ENCODE measurements at regions not wholly inside any gene's neighbourhood (a gene's known extent, or its start where the extent isn't known, plus 50 kb on each side); places are given as distances from the start of the nearest gene placed in this dataset.
A peak's percentile ranks its signal among the peaks of the same experiment; 100 is the strongest.

DNA sequence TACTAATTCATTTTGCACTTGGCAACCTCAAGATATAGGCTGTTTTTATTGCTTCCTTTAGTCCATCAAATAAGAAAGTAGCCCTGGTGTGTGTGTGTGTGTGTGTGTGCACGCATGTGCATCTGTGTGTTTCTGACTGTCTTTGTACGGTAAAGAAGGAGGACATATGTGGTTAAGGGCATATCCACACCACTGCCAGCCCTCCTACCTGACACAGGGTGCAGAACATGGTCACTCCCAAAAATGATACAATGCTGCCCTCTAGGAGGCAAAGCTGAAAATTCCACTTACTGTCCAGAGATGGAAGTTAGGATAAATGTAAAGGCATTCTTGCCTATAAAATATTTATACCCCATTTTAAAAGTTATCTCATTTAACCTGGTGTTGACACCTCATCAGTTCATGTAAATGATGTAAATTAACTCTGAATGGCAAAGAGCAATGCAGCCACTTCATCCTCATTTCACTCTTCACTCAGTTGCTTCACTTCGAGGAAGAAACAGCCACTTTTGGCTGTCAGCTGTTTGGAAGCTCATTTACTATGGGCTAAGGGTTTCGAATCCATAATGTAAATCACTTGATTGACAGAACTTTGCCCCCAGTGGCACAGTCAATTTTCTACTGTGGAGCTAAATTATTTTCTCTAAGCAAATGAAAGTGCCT, 83.1 kb upstream of the MTNR1B start:
- peak; percentile 67 for TF ChIP-seq CTCF (IDR thresholded peaks at IDR 0.05; ENCODE audit: low read depth, low read length)
- no peak overlapping the region for H3K4me3 ChIP-seq (ENCODE audit: low read depth, low read length)
- in situ Hi-C loops (cut with HindIII; ENCODE audit: low sequenced_read_pairs), result no loop called here
- peak; percentile 71 for DNase-seq (ENCODE audit: low read depth, low spot score)

GRCh38 chr11:92888696-92889095, 80.8 kb upstream of the MTNR1B start:
- no peak overlapping the region for H3K4me3 ChIP-seq (ENCODE audit: low read depth, low read length)
- TF ChIP-seq CTCF (IDR thresholded peaks at IDR 0.05; ENCODE audit: low read depth, low read length), result no peak
- in situ Hi-C loops (cut with HindIII; ENCODE audit: low sequenced_read_pairs), result no loop called here
- no peak for DNase-seq (ENCODE audit: low read depth, low spot score)

- in situ Hi-C loops (cut with HindIII; ENCODE audit: low sequenced_read_pairs), result no loop called here
- DNase-seq (ENCODE audit: low read depth, low spot score), result no peak
- no peak for TF ChIP-seq CTCF (IDR thresholded peaks at IDR 0.05; ENCODE audit: low read depth, low read length)
- H3K4me3 ChIP-seq (ENCODE audit: low read depth, low read length), result no peak overlapping the region
Observed at GRCh38 chr11:92890846-92891245, 78.6 kb upstream of the MTNR1B start.

DNA sequence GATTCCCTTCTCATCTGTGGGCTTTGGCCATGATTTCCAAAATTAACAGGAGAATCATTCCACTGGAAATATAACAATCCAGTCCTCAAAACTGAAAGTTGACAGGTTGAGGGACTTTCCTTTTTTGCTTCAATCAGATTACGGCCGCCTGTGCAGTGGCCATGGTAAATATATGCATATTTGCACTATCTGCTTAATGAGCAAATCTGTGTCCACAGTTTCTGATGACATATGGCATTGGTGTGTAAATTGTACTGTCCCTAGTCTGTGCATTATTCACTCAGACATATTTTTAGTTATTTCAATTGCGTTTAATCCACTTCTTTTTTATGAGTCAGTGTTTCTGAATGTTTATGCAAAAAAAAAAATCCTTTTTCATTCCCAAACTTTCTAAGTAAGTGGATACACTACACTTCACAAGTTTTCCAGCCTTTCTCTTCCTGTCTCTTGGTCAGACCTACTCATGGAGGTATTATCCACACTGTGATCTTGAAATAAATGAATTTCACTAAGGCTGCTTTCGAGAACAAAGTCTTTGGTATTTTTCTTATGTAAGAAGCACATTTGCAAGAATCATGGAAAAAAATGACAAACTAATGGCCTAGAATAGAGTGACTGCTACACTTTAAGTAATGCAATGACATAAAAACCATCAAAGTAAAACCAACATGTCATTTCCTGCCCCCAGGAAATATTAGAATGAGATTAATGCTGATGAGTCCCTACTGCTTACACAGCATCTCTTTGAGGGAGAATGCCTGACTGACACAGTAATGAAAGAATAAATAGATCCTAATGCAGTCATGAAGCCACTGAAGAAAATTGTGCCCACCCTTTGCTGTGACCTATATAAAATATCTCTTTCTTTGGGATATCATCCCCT, 76.4 kb upstream of the MTNR1B start:
- peak; percentile 13 for DNase-seq (ENCODE audit: low read depth, low spot score)
- no peak for TF ChIP-seq CTCF (IDR thresholded peaks at IDR 0.05; ENCODE audit: low read depth, low read length)
- no peak overlapping the region for H3K4me3 ChIP-seq (ENCODE audit: low read depth, low read length)
- in situ Hi-C loops (cut with HindIII; ENCODE audit: low sequenced_read_pairs), result no loop called here

DNA sequence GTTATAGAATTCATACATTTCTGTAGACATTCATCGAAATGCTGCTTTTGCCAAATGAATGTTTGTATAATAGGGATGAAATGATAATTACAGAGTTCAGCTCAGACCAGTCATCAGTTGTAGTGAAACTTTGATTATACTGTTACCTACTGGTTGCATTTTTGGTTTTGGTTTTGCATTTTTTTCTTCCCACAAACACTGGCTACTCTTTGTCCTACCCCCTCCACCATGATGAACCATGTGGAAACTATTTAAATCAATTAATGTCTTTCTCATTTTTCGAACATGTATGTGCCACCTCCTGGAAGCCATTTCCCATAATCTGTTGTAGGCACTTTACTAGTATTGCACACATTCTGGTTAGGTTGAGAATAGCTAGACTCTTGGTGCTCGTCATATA, 75.3 kb upstream of the MTNR1B start:
- in situ Hi-C loops (cut with HindIII; ENCODE audit: low sequenced_read_pairs), result no loop called here
- TF ChIP-seq CTCF (IDR thresholded peaks at IDR 0.05; ENCODE audit: low read depth, low read length), result no peak
- peak; percentile 38 for DNase-seq (ENCODE audit: low read depth, low spot score)
- H3K4me3 ChIP-seq (ENCODE audit: low read depth, low read length), result no peak overlapping the region

GRCh38 chr11:92897487-92897886, 72.0 kb upstream of the MTNR1B start:
- no peak for TF ChIP-seq CTCF (IDR thresholded peaks at IDR 0.05; ENCODE audit: low read depth, low read length)

More at GRCh38 chr11:92897487-92897886, 72.0 kb upstream of the MTNR1B start:
- in situ Hi-C loops (cut with HindIII; ENCODE audit: low sequenced_read_pairs), result no loop called here
- DNase-seq (ENCODE audit: low read depth, low spot score), result no peak
- H3K4me3 ChIP-seq (ENCODE audit: low read depth, low read length), result no peak overlapping the region

All from astrocyte of the spinal cord (primary cell).